Transverse colon (tissue), 3 donors: ENCODE measurements at regions not wholly inside any gene's neighbourhood (a gene's known extent, or its start where the extent isn't known, plus 50 kb on each side); places are given as distances from the start of the nearest gene placed in this dataset.

Experiments
- CTCF ChIP-seq, 5 experiments: fragments of 200-600 bp in 3 of 5; fragments of 450-650 bp in 2 of 5; sonication (generic) in 3 of 5; IDR thresholded peaks; 1 replicate in 2 of 5; 2 replicates in 3 of 5; pipeline ENCODE4 v1.5.1; 2016 to 2017; ENCODE audit warnings: antibody characterized with exemption in 5 of 5, inconsistent platforms in 3 of 5, mild to moderate bottlenecking in 2 of 5, moderate library complexity in 1 of 5
- EP300 ChIP-seq: sonication (generic); formaldehyde crosslinking; IDR thresholded peaks from one replicate; pipeline ENCODE4 v1.6.1; 2017; ENCODE audit warnings: antibody characterized with exemption, low read depth
- POLR2A ChIP-seq: fragments of 450-650 bp; IDR thresholded peaks from one replicate; pipeline ENCODE4 v1.6.1; 2016; ENCODE audit warnings: antibody characterized with exemption, mild to moderate bottlenecking, moderate library complexity

- TF ChIP-seq EP300 (no peak), CTCF (IDR thresholded peaks at IDR 0.05) (no peak), POLR2A (no peak)
Measured at GRCh38 chr6:153437193-153437592, 306.1 kb upstream of the RGS17 start.
